ENCODE measurements at regions not wholly inside any gene's neighbourhood (a gene's known extent, or its start where the extent isn't known, plus 50 kb on each side); places are given as distances from the start of the nearest gene placed in this dataset.
"Not testable (repeated sequence)": the region's sequence is repeated elsewhere in the genome, so short reads cannot be mapped to it uniquely, and the experiment has no call there.

DNA sequence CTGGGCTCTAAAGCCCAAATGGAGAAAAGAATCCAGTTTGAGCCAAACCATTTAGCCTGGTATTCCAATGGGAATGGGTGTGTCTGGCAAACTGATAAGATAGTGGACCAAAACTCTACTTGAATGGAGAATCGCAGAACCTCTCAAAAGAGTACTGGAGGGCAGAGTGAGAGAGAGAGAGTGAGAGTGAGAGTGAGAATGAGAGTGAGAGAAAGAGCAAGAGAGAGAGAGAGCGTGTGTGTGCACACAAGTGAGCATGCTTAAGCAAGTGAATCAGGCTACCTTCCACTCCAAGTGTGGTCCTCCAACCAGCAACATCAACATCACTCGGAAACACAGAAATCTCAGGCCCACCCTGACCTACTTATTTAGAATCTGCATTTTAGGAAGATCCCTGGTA is 58.8 kb downstream of the UQCRFS1 start:
- no peak for DNase-seq

DNA sequence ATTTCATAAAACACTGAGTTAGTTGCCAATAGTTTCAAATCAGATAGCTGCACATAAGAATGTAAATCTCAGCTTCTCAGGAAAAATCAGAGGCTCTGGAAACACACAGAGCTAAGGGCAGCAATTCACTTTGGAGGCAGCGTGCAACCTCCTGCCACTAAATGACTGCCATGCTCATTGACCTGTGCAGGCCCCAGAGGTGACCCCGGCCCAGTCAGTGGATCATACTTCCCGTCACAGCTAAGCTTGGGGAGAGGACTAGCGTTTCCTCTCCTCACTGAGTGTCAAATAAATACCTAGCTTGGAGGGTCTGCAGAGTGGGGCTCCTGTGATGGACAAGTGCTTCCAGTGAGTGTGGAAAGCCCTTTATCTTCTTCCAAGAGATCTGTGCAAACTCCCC is 67.2 kb downstream of the UQCRFS1 start:
- no peak for DNase-seq

DNA sequence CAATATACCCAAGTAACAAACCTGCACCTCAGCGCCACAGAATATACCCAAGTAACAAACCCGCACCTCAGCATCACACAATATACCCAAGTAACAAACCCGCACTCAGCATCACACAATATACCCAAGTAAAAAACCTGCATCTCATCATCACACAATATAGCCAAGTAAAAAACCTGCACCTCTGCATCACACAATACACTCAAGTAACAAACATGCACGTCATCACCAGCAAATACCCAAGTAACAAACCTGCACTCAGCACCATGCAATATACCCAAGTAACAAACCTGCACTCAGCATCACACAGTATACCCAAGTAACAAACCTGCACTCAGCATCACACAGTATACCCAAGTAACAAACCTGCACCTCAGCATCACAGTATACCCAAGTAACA is 69.8 kb downstream of the UQCRFS1 start:
- no peak for DNase-seq

DNA sequence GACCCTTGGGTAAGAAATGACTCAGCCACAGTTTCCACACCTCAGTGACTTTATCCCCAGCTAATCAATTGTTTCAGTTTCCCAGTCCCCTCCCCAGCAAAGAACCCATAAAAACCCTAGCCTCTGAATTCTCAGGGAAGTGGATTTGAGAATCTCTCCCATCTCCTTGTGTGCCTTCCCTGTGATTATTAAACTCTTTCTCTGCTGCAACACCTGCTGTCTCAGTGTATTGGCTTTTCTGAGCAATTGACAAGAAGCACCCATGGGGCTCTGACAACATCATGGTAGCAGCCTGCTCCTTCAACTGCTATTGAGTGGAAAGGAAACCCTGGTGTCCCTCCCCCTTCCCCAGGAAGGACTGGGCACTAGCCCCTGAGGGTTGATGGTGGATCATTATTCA is 73.7 kb downstream of the UQCRFS1 start:
- DNase-seq = no peak

DNA sequence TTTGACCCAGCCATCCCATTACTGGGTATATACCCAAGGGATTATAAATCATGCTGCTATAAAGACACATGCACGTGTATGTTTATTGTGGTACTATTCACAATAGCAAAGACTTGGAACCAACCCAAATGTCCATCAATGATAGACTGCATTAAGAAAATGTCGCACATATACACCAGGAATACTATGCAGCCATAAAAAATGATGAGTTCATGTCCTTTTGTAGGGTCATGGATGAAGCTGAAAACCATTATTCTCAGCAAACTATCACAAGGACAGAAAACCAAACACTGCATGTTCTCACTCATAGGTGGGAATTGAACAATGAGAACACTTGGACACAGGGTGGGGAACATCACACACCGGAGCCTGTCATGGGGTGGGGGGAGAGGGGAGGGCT is 74.7 kb downstream of the UQCRFS1 start:
- DNase-seq = not testable (repeated sequence)

DNA sequence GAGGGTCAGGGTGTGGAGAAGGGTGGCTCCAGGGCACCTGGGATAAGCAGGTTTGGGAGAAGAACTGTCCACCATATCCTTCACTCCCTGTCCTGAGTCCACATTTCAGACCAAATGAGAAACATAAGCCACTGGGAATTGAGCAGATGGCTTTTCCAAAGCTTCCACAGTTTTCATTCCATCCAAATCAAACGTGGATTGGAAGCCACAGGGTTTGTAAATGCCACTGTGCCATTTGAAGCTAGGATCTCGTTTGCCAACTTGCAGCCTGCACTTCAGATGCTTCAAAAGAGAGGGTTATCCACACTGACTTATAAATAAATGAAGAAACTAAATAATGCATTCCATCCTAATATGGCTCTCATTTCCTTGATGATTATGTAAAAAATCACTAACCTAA is 81.5 kb downstream of the UQCRFS1 start:
- no peak for DNase-seq

DNA sequence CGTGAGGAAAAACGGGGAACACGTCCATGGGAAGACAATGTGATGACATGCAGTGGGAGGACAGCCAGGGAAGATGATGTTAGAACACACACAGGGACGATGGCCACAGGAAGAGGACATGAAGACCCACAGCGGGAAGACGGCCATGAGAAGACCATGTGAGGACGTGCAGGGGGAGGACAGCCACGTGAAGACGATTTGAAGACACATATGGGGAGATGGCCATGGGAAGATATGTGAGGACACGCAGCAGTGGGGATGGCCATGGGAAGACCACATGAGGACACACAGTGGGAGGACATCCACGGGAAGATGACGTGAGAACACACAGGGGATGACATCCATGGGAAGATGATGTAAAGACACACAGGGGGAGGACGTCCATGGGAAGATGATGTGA is 83.8 kb downstream of the UQCRFS1 start:
- no peak for DNase-seq

DNA sequence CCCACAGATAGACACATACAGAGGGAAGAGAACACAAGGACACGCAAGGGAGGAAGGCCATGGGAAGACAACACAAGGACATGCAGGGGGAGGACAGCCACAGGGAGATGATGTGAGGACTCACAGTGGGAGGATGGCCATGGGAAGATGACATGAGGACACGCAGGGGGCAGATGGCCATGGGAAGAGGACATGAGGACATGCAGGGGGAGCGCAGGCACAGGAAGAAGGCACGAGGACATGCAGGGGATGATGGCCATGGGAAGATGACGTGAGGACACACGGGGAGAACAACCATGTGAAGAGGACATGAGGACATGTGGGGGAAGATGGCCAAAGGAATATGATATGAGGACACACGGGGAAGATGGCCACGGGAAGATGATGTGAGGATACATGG is 84.7 kb downstream of the UQCRFS1 start:
- no peak for DNase-seq

DNA sequence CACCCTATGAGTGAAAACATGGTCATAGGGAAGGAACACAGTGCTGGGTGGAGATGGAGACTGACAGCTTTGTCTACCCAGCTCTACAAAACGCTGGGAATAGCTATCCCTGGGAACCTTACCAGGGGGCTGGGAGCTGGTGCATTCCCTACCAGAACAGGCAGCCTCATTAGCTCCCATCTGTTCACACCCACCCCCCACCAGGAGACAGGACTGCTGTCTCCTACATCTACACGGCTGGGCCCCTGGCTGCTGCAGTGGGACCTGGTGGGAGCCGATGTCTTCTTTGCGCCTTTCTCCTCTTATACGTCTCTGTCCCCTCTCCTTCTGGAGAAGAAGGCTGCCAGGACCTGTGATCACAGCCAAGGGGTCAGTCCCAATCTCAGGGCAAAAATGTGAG is 90.8 kb downstream of the UQCRFS1 start:
- no peak for DNase-seq

DNA sequence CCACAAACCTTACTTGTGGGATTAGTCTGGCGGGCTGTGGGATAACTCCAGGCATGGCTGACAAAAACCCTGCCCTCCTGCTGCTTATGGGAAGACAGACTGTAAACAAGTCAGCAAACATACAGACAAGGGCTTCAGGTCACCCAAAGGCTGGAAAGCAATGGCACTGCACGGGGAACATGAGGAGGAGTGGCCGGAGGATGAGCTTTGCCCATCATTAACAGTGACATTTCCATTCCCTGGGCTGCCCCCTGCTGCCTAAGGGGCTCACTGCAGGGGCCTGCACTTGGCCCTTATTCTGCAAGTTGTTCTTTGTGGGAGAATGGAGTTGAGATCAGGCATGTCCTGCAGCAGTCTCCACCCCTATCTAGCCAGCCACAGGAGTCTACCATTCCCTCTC is 91.3 kb downstream of the UQCRFS1 start:
- DNase-seq = no peak

DNA sequence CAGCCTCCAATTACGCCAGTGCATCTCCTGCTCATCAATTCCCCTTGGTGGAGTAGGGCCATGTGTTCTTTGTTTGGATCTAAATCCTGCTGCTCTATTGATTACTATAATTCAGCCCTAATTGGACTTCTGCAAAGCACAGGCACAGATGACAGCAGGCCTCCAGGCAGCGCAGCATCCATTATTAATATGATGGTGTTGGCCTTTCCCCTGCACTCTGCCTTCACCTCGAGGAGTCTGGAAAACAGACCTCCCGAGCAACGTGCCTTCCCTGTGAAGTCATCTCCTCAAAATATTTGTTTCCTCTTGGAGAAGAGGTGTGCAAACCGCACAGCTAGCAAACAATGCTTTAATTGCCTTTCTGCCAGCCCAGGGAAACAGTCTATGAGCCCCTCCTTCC is 92.5 kb downstream of the UQCRFS1 start:
- no peak for DNase-seq

DNA sequence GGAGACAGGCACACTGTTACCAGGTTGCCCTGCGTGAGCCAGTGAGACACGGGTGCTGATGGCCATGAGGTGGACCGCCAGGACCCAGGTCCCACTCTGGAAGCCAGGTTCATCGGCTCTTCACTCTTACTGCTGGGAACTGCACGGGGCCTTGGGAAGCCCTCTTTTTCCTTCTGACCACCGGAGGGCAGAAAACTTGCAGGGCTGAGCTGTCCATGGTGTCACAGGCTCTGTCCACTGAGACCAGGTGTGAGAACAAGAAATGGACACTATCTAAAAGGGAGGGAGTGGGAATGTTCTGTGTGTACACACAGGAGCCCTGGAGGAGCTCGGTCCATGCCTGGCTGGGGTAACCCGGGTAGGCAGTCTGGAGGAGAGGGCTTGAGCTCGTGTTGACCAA is 93.4 kb downstream of the UQCRFS1 start:
- no peak for DNase-seq

DNA sequence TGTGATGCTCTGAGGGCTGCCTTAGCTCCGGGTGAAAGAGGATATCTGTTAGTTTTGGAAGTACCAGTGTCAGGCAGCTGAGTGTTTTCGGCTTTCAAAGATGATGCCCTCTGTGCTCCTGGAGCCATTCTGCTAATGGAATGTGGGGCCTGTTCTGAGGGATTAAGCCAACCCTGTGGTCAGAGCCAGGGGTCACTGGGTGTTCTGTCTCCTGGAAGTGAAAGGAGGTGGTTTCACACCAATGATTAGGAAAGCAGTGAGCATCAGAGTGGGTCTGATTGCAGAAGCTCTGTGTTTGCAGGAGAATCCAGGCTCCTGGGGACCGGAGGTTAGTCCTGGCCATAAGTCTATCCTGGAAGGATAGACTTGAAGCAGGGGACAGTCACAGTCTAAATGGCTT is 94.6 kb downstream of the UQCRFS1 start:
- no peak for DNase-seq

DNA sequence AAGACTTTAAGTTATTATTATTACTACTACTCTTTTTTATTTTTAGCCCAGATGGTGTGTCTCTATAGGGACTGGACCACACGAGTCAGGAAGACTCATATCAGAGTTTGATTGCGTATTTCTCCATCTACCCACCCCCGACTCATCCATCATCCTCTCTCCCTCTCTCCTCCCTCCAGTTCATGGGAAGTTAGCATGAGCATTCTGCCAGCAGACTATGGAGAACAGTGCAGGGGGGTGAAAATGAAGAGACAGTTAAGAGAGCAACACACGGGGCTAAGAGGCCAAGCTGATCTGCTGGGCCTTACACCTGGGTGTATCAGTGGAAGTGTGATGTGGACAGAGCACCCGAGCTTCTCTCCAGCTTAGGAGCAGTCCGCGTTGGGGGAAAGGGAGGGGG is 95.0 kb downstream of the UQCRFS1 start:
- DNase-seq = no peak

DNA sequence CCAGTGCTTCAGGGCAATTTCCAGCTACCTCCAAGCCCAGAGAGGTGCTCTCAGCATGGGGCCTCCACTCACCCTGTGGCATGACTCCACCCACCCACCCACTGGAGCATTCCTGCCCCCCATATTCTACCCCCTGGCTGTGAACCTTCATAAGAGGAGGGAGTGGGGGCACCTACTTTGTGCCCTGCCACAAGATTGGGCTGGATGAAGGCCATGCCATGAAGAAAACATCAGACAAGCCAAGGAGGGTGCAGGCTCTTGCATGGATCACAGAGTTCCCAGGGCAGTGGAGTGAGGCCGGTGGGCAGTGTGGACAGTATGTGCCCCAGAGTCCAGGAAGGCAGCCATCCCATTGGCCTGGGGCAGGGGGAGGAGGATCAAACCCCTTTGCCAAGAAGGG is 97.8 kb downstream of the UQCRFS1 start:
- no peak for DNase-seq

DNA sequence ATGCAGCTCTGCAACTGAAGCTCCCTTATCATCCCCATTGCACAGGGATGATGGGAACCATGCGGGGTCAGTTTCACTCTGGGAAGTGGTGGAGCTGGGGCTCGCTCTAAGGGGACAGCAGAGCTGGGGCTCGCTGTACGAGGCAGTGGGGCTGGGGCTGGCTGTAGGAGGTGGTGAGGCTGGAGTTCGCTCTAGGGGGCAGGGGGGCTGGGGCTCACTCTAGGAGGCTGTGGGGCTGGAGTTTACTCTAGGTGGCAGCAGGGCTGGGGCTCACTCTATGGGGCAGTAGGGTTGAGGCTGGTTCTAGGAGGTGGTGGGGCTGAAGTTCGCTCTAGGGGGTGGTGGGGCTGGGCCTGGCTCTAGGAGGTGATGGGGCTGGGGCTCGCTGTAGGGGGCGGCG is 99.1 kb downstream of the UQCRFS1 start:
- DNase-seq = no peak

DNA sequence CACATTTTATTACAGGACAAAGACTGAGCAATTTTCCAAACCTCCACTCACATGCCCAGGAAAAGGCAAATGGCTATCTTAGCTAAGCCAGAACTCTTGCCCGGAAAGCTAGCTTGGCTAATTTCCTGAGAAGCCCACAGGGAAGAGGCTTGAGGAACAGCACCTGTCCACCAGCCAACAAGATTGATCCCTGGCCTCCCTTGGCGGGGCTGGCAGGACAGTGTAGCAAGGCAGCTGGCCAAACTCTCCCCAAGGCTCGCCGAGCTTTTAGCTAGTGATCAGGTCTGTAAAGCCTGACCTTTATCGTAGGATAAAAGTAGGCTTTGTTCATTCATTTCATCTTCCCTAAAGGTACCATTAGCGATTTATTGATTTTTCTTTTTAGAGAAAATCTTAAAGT is 101.4 kb downstream of the UQCRFS1 start:
- DNase-seq = no peak

DNA sequence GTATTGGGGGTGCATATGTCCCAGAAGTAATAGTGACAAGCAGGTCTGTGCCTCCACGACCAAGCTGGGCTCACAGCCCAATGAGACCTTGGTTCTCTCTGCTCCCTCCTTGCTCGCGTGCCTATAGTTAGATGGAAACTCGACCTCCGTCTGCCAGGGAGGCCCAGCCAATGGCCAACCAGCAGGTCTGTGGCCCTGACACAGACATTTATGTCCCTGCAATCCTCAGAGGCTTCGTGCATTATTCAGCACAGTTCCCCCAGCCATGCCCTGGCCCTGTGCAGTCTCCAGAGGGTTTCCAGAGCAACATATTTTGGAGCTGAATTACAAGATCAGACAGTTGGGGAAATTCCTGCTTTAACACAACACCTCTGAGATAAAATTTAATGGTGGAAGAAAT is 105.1 kb downstream of the UQCRFS1 start:
- DNase-seq = no peak

DNA sequence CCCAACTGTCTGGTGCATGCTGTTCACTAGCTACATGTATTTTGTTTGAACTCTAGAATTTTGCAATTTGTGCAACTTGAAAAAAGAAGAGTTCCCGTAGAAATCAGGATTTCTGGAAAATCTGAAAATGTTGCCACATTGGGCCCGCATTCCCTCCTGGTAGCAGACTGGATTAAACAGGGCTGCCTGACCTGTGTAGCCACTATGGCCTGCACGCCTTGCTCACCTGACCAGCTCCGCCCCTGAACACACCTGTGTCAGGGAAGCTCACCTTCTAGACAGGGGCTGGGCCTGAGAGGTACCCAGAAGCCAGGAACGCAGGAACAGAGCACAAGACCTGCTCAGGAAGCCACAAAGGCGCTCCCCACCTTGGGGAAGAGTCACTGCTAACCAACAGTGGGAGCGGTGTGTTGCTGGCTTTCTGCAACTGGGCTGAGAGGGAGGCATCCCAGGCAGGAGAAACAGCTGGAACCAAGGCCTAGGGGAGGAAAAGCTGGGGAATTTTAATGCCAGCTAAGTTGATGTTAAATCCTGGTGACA is 106.5 kb downstream of the UQCRFS1 start:
- DNase-seq = no peak

DNA sequence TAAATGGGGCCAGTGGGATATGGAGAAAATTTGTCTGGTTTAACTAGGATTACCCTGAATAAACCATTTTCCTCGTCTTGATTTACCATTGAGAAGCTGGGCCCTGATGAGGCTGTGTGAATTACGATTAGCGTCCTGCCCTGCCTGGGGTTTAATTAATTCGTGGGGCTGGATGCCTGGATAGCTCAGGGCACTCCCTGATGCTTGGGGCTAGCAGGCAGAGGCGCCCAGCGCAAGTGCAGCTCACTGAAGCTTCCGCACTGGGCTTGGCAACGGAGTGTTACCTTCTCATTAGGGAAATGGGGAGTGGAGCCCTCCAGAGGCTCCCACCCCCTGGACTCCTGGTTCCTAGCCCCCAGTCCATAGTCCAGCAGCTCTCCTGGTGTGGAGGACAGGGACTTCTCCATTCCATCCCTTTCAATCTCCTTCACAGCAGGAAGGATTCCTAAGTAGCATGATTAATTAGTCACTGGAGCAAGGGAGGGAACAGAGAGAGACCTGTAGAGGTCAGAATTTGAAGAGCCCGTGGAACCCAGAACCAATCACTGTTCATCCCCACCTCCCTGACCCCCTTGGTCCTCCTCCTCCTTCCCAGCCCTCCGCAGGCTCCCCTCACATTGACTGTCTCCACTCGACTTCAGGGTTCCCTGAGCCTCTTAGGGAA is 107.2 kb downstream of the UQCRFS1 start:
- no peak for DNase-seq

DNA sequence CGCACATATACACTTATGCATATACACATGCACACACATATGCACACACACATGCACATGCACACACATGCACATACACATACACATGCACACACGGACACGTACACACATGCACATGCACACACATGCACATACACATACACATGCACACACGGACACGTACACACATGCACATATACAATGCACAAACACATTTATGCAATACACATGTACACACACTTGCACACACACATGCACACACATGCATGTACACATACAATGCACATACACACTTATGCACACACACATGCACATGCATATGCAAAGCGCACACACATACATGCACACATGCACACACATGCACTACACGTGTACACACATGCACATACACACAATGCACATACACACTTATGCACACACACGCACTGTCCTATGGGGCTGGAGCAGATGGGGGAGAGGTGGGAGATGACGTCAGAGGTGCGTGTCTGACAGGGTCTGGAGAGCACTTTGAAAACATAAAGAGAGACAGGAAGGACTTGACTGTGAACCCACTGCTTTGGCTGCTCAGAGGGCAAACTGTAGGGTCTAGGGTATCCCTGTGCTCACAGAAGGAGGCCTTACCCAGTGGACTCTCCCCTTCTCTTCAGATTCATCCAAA is 108.2 kb downstream of the UQCRFS1 start:
- DNase-seq = no peak

DNA sequence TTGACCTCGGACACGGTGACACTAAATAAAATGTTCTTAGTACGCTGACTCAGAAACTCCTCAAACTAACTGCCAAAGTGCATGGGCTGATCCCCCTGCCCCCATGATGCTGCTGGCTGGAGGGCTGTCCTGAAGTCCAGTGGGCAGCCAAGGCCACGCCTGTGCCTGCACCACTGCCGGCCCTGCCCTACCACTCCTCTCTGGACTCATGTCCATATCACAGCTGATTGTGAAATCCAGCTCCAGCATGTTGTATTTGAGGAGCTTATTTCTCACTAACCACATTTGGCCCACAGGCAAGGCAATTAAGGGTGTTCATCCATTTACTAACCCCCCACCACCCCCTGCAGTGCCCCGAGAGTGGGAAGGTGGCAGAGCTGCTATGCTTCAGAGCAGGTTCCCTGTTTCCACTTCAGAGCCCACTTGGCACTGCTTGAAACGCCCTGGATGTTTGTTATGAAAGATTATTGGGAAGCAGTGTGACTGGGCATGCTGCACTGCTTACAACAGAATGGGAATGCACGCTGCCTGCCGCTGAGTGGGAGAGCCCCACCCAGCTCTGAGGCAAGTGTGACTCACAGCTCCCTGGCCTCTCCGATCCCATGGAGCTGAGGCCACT is 114.0 kb downstream of the UQCRFS1 start:
- DNase-seq = no peak

DNA sequence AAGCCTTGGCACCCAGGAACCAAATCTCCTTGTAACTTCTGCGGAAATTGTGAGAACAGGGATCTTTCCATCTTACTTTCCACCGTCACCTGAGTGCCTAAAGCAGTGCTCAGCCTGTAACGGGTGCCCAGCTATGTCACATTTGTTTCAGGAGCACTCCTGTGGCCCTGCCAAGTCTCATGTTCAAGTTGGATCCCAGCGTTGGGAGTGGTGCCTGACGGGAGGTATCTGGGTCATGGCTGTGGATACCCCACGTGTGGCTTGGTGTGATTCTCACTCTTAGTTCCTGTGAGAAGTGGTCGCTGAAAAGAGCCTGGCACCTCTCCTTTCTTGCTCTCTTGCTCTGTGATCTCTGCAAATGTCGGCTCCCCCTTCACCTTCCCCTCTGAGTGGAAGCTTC is 114.9 kb downstream of the UQCRFS1 start:
- DNase-seq = no peak

DNA sequence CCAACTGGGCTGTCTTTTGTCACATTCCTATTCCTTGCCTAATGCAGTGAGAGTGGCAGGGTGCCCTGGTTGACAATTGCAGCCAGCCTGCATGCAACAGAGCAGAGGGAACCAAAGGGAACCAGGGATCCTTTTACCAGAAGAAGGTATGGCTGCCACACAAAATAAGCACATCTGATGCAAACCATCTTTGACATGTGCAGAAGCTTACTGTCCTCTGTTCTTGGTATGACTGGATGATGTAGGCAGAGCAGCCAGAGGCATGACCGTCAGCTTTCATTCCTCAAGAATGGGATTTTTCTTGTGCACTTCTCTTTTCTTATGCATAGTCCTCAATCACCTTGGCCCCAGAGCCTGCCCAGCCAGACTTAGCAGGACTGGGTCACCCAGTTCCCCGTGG is 116.1 kb downstream of the UQCRFS1 start:
- no peak for DNase-seq

DNA sequence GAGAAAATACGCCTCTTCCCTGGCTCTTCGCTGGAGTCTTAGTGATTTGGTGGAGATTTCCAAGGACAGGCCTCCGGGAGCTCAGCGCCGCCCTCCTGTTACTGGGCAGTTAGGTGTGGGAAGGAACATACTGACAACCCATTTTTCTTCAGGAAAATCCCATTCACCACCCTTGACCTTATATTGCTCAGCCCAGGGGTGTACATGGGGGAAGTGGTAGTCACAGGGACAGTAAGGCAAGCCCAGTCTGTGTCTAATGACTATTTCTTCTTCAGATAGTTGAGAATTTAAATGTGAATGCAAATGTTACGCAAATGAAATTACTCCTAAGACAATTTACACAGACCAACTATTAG is 119.4 kb downstream of the UQCRFS1 start:
- DNase-seq = no peak
